Endothelial cell (in vitro differentiated cells): ENCODE measurements at regions not wholly inside any gene's neighbourhood (a gene's known extent, or its start where the extent isn't known, plus 50 kb on each side); places are given as distances from the start of the nearest gene placed in this dataset.

Experiments used
- DNase-seq: peaks from one replicate; pipeline ENCODE4 v3.0.0; 2021; ENCODE audit warnings: low spot score
- H3K27ac Mint-ChIP-seq: one replicate; pipeline ENCODE4 v1.8.0; 2021; ENCODE audit warnings: mixed read lengths, inconsistent platforms; ENCODE audit not compliant: unreplicated experiment
- H3K27me3 Mint-ChIP-seq: one replicate; pipeline ENCODE4 v1.8.0; 2021; ENCODE audit warnings: mild to moderate bottlenecking, moderate library complexity, mixed read lengths, inconsistent platforms; ENCODE audit not compliant: unreplicated experiment
- H3K36me3 Mint-ChIP-seq: one replicate; pipeline ENCODE4 v1.8.0; 2021; ENCODE audit warnings: mild to moderate bottlenecking, low read depth, mixed read lengths, inconsistent platforms; ENCODE audit not compliant: unreplicated experiment
- H3K4me1 Mint-ChIP-seq: one replicate; pipeline ENCODE4 v1.8.0; 2021; ENCODE audit warnings: mild to moderate bottlenecking, mixed read lengths, inconsistent platforms; ENCODE audit not compliant: unreplicated experiment
- H3K4me3 Mint-ChIP-seq: one replicate; pipeline ENCODE4 v1.8.0; 2021; ENCODE audit warnings: mild to moderate bottlenecking, mixed read lengths, inconsistent platforms; ENCODE audit not compliant: unreplicated experiment
- H3K9me3 Mint-ChIP-seq: one replicate; pipeline ENCODE4 v1.8.0; 2021; ENCODE audit warnings: mixed read lengths, inconsistent platforms; ENCODE audit not compliant: unreplicated experiment
- CTCF ChIP-seq: fragments of 200-600 bp; sonication (generic); IDR thresholded peaks from one replicate; pipeline ENCODE4 v1.5.0; 2021; ENCODE audit warnings: antibody characterized with exemption; ENCODE audit not compliant: unreplicated experiment

- peaks cover 9% of the 10 kb centered on the region for H3K4me1 Mint-ChIP-seq
- no peak for DNase-seq
- H3K9me3 Mint-ChIP-seq = no peaks in the 10 kb centered on the region
- H3K27me3 Mint-ChIP-seq = no peaks in the 10 kb centered on the region
- no peak overlapping the region for H3K27ac Mint-ChIP-seq
- no peaks in the 10 kb centered on the region for H3K36me3 Mint-ChIP-seq
- TF ChIP-seq CTCF = no peak
- H3K4me3 Mint-ChIP-seq = no peak overlapping the region
Observed at GRCh38 chr10:91352760-91353159, 57.4 kb upstream of the HECTD2 start.

GRCh38 chr10:91354166-91355075 lies 55.7 kb upstream of the HECTD2 start:
- Mint-ChIP-seq H3K27ac (no peak overlapping the region), H3K27me3 (no peaks in the 10 kb centered on the region), H3K9me3 (no peaks in the 10 kb centered on the region), H3K4me1 (peaks cover 3% of the 10 kb centered on the region), H3K4me3 (no peak overlapping the region), H3K36me3 (no peaks in the 10 kb centered on the region)
- no peak for TF ChIP-seq CTCF
- DNase-seq = no peak

GRCh38 chr10:91355998-91356397 lies 54.1 kb upstream of the HECTD2 start:
- no peak overlapping the region for H3K27ac Mint-ChIP-seq
- peaks cover 1% of the 10 kb centered on the region for H3K27me3 Mint-ChIP-seq
- H3K4me1 Mint-ChIP-seq = peaks cover 2% of the 10 kb centered on the region
- no peaks in the 10 kb centered on the region for H3K9me3 Mint-ChIP-seq
- no peaks in the 10 kb centered on the region for H3K36me3 Mint-ChIP-seq
- TF ChIP-seq CTCF = no peak
- DNase-seq = no peak
- no peak overlapping the region for H3K4me3 Mint-ChIP-seq

- H3K4me3 Mint-ChIP-seq = no peak overlapping the region
- DNase-seq = no peak
- H3K4me1 Mint-ChIP-seq = peaks cover 2% of the 10 kb centered on the region
- H3K27me3 Mint-ChIP-seq = peaks cover 1% of the 10 kb centered on the region
- no peak overlapping the region for H3K27ac Mint-ChIP-seq
- no peak for TF ChIP-seq CTCF
- H3K36me3 Mint-ChIP-seq = no peaks in the 10 kb centered on the region
- H3K9me3 Mint-ChIP-seq = no peaks in the 10 kb centered on the region
Observed at GRCh38 chr10:91357497-91357896, 52.6 kb upstream of the HECTD2 start.
